Naive thymus-derived CD8-positive, alpha-beta T cell (primary cell): ENCODE measurements at regions not wholly inside any gene's neighbourhood (a gene's known extent, or its start where the extent isn't known, plus 50 kb on each side); places are given as distances from the start of the nearest gene placed in this dataset.

Experiments used
- ATAC-seq, 2 donors: fragments of 150-1000 bp; cut with Tn5 transposase in 1 of 2; sonication (Bioruptor Pico), chemical (Tn5 transposase) in 1 of 2; 1 replicate in 1 of 2; 2 replicates in 1 of 2; pipeline ENCODE4 v1.10.0; 2021; ENCODE audit warnings: mild to moderate bottlenecking in 2 of 2, moderate library complexity in 2 of 2
- POLR2A ChIA-PET: fragments of 350-600 bp; sonication (Branson Sonifier 250); formaldehyde crosslinking; loops from one replicate; lab custom pipeline; 2021; ENCODE audit warnings: antibody characterized with exemption; lab: Charles Lee
- DNase-seq, 10 donors: peaks; one replicate each; pipeline versions ENCODE4 v3.0.0 to v3.0.0-alpha.2; 2020 to 2022
- H3K27ac Mint-ChIP-seq, 10 donors: one replicate each; pipeline ENCODE4 v1.8.0; 2020 to 2022; ENCODE audit warnings: mild to moderate bottlenecking in 10 of 10, mixed read lengths in 10 of 10, moderate library complexity in 4 of 10, inconsistent platforms in 1 of 10
- H3K27me3 Mint-ChIP-seq, 5 donors: one replicate each; pipeline ENCODE4 v1.8.0; 2021 to 2022; ENCODE audit warnings: mixed read lengths in 5 of 5
- H3K36me3 Mint-ChIP-seq, 3 donors: one replicate each; pipeline ENCODE4 v1.8.0; 2020 to 2022; ENCODE audit warnings: mixed read lengths in 3 of 3, mild to moderate bottlenecking in 2 of 3, inconsistent platforms in 1 of 3
- H3K4me1 Mint-ChIP-seq, 4 donors: one replicate each; pipeline ENCODE4 v1.8.0; 2021 to 2022; ENCODE audit warnings: mixed read lengths in 4 of 4
- H3K4me3 Mint-ChIP-seq, 10 donors: one replicate each; pipeline ENCODE4 v1.8.0; 2020 to 2022; ENCODE audit warnings: mild to moderate bottlenecking in 10 of 10, mixed read lengths in 10 of 10, moderate library complexity in 6 of 10, inconsistent platforms in 1 of 10
- H3K9me3 Mint-ChIP-seq, 9 donors: one replicate each; pipeline ENCODE4 v1.8.0; 2020 to 2022; ENCODE audit warnings: mixed read lengths in 9 of 9, mild to moderate bottlenecking in 3 of 9, inconsistent platforms in 1 of 9, moderate library complexity in 1 of 9

GRCh38 chr4:56757821-56758411 lies 63.6 kb downstream of the SPINK2 start:
- DNase-seq = peak; percentile 16 to 78 (median 54)
- peak overlapping the region; percentile 65 to 98 (median 96) for H3K27ac Mint-ChIP-seq
- H3K9me3 Mint-ChIP-seq = no peaks in the 10 kb centered on the region
- no peaks in the 10 kb centered on the region for H3K36me3 Mint-ChIP-seq
- POLR2A ChIA-PET = interaction anchor here (0.5 to 2.4 kb wide), 14 partner anchors 10 to 371 kb away, joined by 3 to 18 read pairs (median 4); partner anchors contain the start of genes AASDH, HOPX, NOA1 and PAICS
- H3K4me1 Mint-ChIP-seq = peaks cover 25 to 73% (median 49%) of the 10 kb centered on the region in 4 donors
- no peaks in the 10 kb centered on the region for H3K27me3 Mint-ChIP-seq
- H3K4me3 Mint-ChIP-seq = peak overlapping the region; percentile 72 to 93 (median 84)
- ATAC-seq = peak; percentile 78 to 84

- peak overlapping the region; percentile 65 to 98 (median 96) for H3K27ac Mint-ChIP-seq
Measured at GRCh38 chr4:56757261-56757746, 64.2 kb downstream of the SPINK2 start.

GRCh38 chr4:56755901-56756300 lies 65.6 kb downstream of the SPINK2 start:
- no peak for DNase-seq
- Mint-ChIP-seq H3K9me3 (no peaks in the 10 kb centered on the region), H3K27ac (peak overlapping the region in 8 of 10 donors; percentile 43 to 98 (median 90)), H3K4me1 (peaks cover 23 to 66% (median 49%) of the 10 kb centered on the region in 4 donors), H3K36me3 (peaks cover 0 to 3% (median 0%) of the 10 kb centered on the region in 3 donors), H3K4me3 (peak overlapping the region in 4 of 10 donors; percentile 25 to 30 (median 26)), H3K27me3 (no peaks in the 10 kb centered on the region)
- POLR2A ChIA-PET = interaction anchor here (0.7 kb wide), 1 partner anchor 101 kb away, joined by 4 read pairs; no protein-coding TSS in a partner anchor
- ATAC-seq = no peak

More at GRCh38 chr4:56757261-56757746, 64.2 kb downstream of the SPINK2 start:
- Mint-ChIP-seq H3K36me3 (no peaks in the 10 kb centered on the region), H3K27me3 (no peaks in the 10 kb centered on the region), H3K4me1 (peaks cover 25 to 69% (median 49%) of the 10 kb centered on the region in 4 donors), H3K9me3 (no peaks in the 10 kb centered on the region), H3K4me3 (peak overlapping the region; percentile 72 to 93 (median 84))
- DNase-seq (peak in 6 of 10 donors; percentile 4 to 42 (median 20)), ATAC-seq (peak; percentile 71 to 73)
- POLR2A ChIA-PET = interaction anchor here (0.6 to 2.4 kb wide), 13 partner anchors 10 to 370 kb away, joined by 3 to 18 read pairs (median 4); partner anchors contain the start of genes AASDH, HOPX, NOA1 and PAICS

- Mint-ChIP-seq H3K27ac (no peak overlapping the region), H3K4me3 (no peak overlapping the region), H3K27me3 (no peaks in the 10 kb centered on the region), H3K36me3 (peaks cover 0 to 7% (median 0%) of the 10 kb centered on the region in 3 donors), H3K4me1 (peaks cover 18 to 45% (median 31%) of the 10 kb centered on the region in 4 donors), H3K9me3 (peaks cover 0 to 5% (median 0%) of the 10 kb centered on the region in 9 donors)
- DNase-seq (no peak), ATAC-seq (no peak)
- POLR2A ChIA-PET = no interaction called here
Measured at GRCh38 chr4:56752985-56753384, 68.5 kb downstream of the SPINK2 start.

- peak overlapping the region in 1 of 10 donors; percentile 25 for H3K27ac Mint-ChIP-seq
- H3K36me3 Mint-ChIP-seq = peaks cover 0 to 7% (median 0%) of the 10 kb centered on the region in 3 donors
- DNase-seq (no peak), ATAC-seq (no peak)
- POLR2A ChIA-PET = no interaction called here
- peaks cover 0 to 5% (median 0%) of the 10 kb centered on the region in 9 donors for H3K9me3 Mint-ChIP-seq
- H3K4me3 Mint-ChIP-seq = no peak overlapping the region
- H3K27me3 Mint-ChIP-seq = no peaks in the 10 kb centered on the region
- peaks cover 6 to 20% (median 7%) of the 10 kb centered on the region in 4 donors for H3K4me1 Mint-ChIP-seq
Measured at GRCh38 chr4:56750231-56750630, 69.1 kb upstream of the HOPX start.

GRCh38 chr4:56748271-56748670 lies 67.2 kb upstream of the HOPX start:
- ATAC-seq = no peak

GRCh38 chr4:56746639-56747038 lies 65.5 kb upstream of the HOPX start:
- Mint-ChIP-seq H3K4me1 (peaks cover 4 to 11% (median 6%) of the 10 kb centered on the region in 4 donors), H3K36me3 (peaks cover 0 to 7% (median 0%) of the 10 kb centered on the region in 3 donors), H3K9me3 (peaks cover 0 to 5% (median 0%) of the 10 kb centered on the region in 9 donors), H3K27me3 (no peaks in the 10 kb centered on the region), H3K4me3 (no peak overlapping the region), H3K27ac (peak overlapping the region in 3 of 10 donors; percentile 17 to 69 (median 27))
- ATAC-seq (no peak), DNase-seq (no peak)
- POLR2A ChIA-PET = no interaction called here

More at GRCh38 chr4:56748271-56748670, 67.2 kb upstream of the HOPX start:
- DNase-seq = no peak
- Mint-ChIP-seq H3K4me1 (peaks cover 5 to 15% (median 6%) of the 10 kb centered on the region in 4 donors), H3K9me3 (peaks cover 0 to 5% (median 0%) of the 10 kb centered on the region in 9 donors), H3K4me3 (no peak overlapping the region), H3K36me3 (peaks cover 0 to 7% (median 0%) of the 10 kb centered on the region in 3 donors), H3K27me3 (no peaks in the 10 kb centered on the region), H3K27ac (no peak overlapping the region)
- POLR2A ChIA-PET = no interaction called here

GRCh38 chr4:56745042-56745441 lies 63.9 kb upstream of the HOPX start:
- no peak for ATAC-seq
- no peaks in the 10 kb centered on the region for H3K27me3 Mint-ChIP-seq
- peaks cover 0 to 4% (median 0%) of the 10 kb centered on the region in 9 donors for H3K9me3 Mint-ChIP-seq
- POLR2A ChIA-PET = interaction anchor here (0.6 kb wide), 1 partner anchor 371 kb away, joined by 6 read pairs; no protein-coding TSS in a partner anchor
- no peak overlapping the region for H3K4me3 Mint-ChIP-seq
- H3K36me3 Mint-ChIP-seq = no peaks in the 10 kb centered on the region
- peaks cover 0 to 4% (median under 1%) of the 10 kb centered on the region in 4 donors for H3K4me1 Mint-ChIP-seq
- no peak for DNase-seq
- peak overlapping the region in 1 of 10 donors; percentile 57 for H3K27ac Mint-ChIP-seq

- POLR2A ChIA-PET = no interaction called here
- H3K9me3 Mint-ChIP-seq = peaks cover 0 to 4% (median 0%) of the 10 kb centered on the region in 9 donors
- peak in 1 of 2 donors; percentile 50 for ATAC-seq
- H3K4me1 Mint-ChIP-seq = peaks cover 0 to 11% (median under 1%) of the 10 kb centered on the region in 4 donors
- peak in 2 of 10 donors; percentile 9 to 21 for DNase-seq
- no peak overlapping the region for H3K4me3 Mint-ChIP-seq
- peak overlapping the region in 1 of 10 donors; percentile 68 for H3K27ac Mint-ChIP-seq
- H3K36me3 Mint-ChIP-seq = no peaks in the 10 kb centered on the region
- H3K27me3 Mint-ChIP-seq = no peaks in the 10 kb centered on the region
Measured at GRCh38 chr4:56744030-56744429, 62.9 kb upstream of the HOPX start.

GRCh38 chr4:56743550-56743949 lies 62.5 kb upstream of the HOPX start:
- peaks cover 0 to 12% (median 2%) of the 10 kb centered on the region in 4 donors for H3K4me1 Mint-ChIP-seq
- no peaks in the 10 kb centered on the region for H3K27me3 Mint-ChIP-seq
- peak overlapping the region in 1 of 10 donors; percentile 68 for H3K27ac Mint-ChIP-seq
- no peak overlapping the region for H3K4me3 Mint-ChIP-seq
- ATAC-seq (no peak), DNase-seq (no peak)
- H3K9me3 Mint-ChIP-seq = peaks cover 0 to 4% (median 0%) of the 10 kb centered on the region in 9 donors
- POLR2A ChIA-PET = interaction anchor here (0.9 kb wide), 1 partner anchor 11 kb away, joined by 4 read pairs; no protein-coding TSS in a partner anchor
- H3K36me3 Mint-ChIP-seq = no peaks in the 10 kb centered on the region

GRCh38 chr4:56742080-56742871 lies 61.2 kb upstream of the HOPX start:
- ATAC-seq (no peak), DNase-seq (no peak)
- Mint-ChIP-seq H3K9me3 (peaks cover 0 to 4% (median 0%) of the 10 kb centered on the region in 9 donors), H3K4me1 (peaks cover 0 to 14% (median 2%) of the 10 kb centered on the region in 4 donors), H3K27me3 (no peaks in the 10 kb centered on the region), H3K4me3 (no peak overlapping the region), H3K36me3 (no peaks in the 10 kb centered on the region), H3K27ac (peak overlapping the region in 1 of 10 donors; percentile 7)
- POLR2A ChIA-PET = interaction anchor here (0.9 kb wide), 1 partner anchor 12 kb away, joined by 4 read pairs; no protein-coding TSS in a partner anchor

- peaks cover 0 to 2% (median 0%) of the 10 kb centered on the region in 9 donors for H3K9me3 Mint-ChIP-seq
- H3K27ac Mint-ChIP-seq = peak overlapping the region in 1 of 10 donors; percentile 14
- H3K4me1 Mint-ChIP-seq = peaks cover 0 to 14% (median 2%) of the 10 kb centered on the region in 4 donors
- DNase-seq = no peak
- no peaks in the 10 kb centered on the region for H3K36me3 Mint-ChIP-seq
- no peak overlapping the region for H3K4me3 Mint-ChIP-seq
- no peak for ATAC-seq
- POLR2A ChIA-PET = no interaction called here
- no peaks in the 10 kb centered on the region for H3K27me3 Mint-ChIP-seq
Measured at GRCh38 chr4:56741595-56741994, 60.5 kb upstream of the HOPX start.
